Panc1 (cell line): ENCODE measurements at regions not wholly inside any gene's neighbourhood (a gene's known extent, or its start where the extent isn't known, plus 50 kb on each side); places are given as distances from the start of the nearest gene placed in this dataset.

Experiments used
- ATAC-seq: fragments of 200-7000 bp; cut with Tn5 transposase; 2 replicates; pipeline ENCODE4 v1.9.1; 2020; ENCODE audit warnings: mild to moderate bottlenecking, moderate library complexity
- BruUV-seq: library from RNA; stranded (reverse); fragments of 400-500 nt; replicated peaks from 2 replicates; lab custom pipeline; 2021; lab: Mats Ljungman, UMichigan
- CTCF ChIA-PET: fragments of 300-600 bp; sonication (Branson Sonifier 250); formaldehyde crosslinking; loops from one replicate; lab custom pipeline; 2022; ENCODE audit warnings: antibody characterized with exemption; lab: Charles Lee
- POLR2A ChIA-PET: fragments of 300-600 bp; sonication (Branson Sonifier 250); formaldehyde crosslinking; loops from one replicate; lab custom pipeline; 2022; ENCODE audit warnings: antibody characterized with exemption; lab: Charles Lee
- DNase-seq: peaks from one replicate; pipeline ENCODE4 v3.0.0-alpha.2; 2010; ENCODE audit warnings: low read depth, low spot score
- H3K27ac ChIP-seq: 2 replicates; pipeline ENCODE4 v1.5.1; 2011; ENCODE audit warnings: mild to moderate bottlenecking, low read length, inconsistent platforms
- H3K27me3 ChIP-seq: fragments of 200-500 bp; sonication (Bioruptor generic); 2 replicates; pipeline ENCODE4 v1.6.0; 2014; ENCODE audit warnings: low read length, inconsistent platforms; ENCODE audit not compliant: control insufficient read depth, insufficient read depth
- H3K36me3 ChIP-seq: fragments of 200-500 bp; sonication (Bioruptor generic); 2 replicates; pipeline ENCODE4 v1.5.1; 2014; ENCODE audit warnings: inconsistent platforms, mild to moderate bottlenecking, low read length, moderate library complexity; ENCODE audit not compliant: control insufficient read depth, insufficient read depth
- H3K4me1 ChIP-seq: 2 replicates; pipeline ENCODE4 v1.5.1; 2011; ENCODE audit warnings: inconsistent platforms, mild to moderate bottlenecking, low read length, moderate library complexity; ENCODE audit not compliant: control insufficient read depth, insufficient read depth
- H3K4me3 ChIP-seq, 2 experiments: 2 replicates each; pipeline ENCODE4 v1.5.1; 2011 to 2012; ENCODE audit warnings: low read depth in 2 of 2, low read length in 2 of 2, mild to moderate bottlenecking in 2 of 2, inconsistent platforms in 1 of 2, moderate library complexity in 1 of 2
- H3K9me3 ChIP-seq: fragments of 200-500 bp; sonication (Bioruptor generic); 2 replicates; pipeline ENCODE4 v1.5.1; 2014; ENCODE audit warnings: low read depth, mild to moderate bottlenecking, inconsistent platforms, low read length, moderate library complexity; ENCODE audit not compliant: control insufficient read depth, insufficient read depth
- POLR2AphosphoS5 ChIP-seq: IDR thresholded peaks from 2 replicates; pipeline ENCODE4 v1.6.1; 2012; ENCODE audit warnings: mild to moderate bottlenecking, low read depth, low read length, moderate library complexity
- SIN3A ChIP-seq: IDR thresholded peaks from 2 replicates; pipeline ENCODE4 v1.6.1; 2012; ENCODE audit warnings: low read depth, mild to moderate bottlenecking, low read length, moderate library complexity, borderline replicate concordance; ENCODE audit not compliant: insufficient read depth
- TCF7L2 ChIP-seq: IDR thresholded peaks from 2 replicates; pipeline ENCODE4 v1.6.1; 2011; ENCODE audit warnings: mild to moderate bottlenecking, low read depth, low read length, inconsistent platforms
- in situ Hi-C: cut with HindIII; loops from 2 replicates; pipeline ENCODE4 v1.10.0; 2016; ENCODE audit warnings: low sequenced_read_pairs, low pct_unique_long_range_greater_than_20kb
- intact Hi-C: fragments of 100-400 bp; cut with micrococcal nuclease; formaldehyde crosslinking; loops from one replicate; pipeline ENCODE4 v1.10.0; 2022; ENCODE audit not compliant: unreplicated experiment
- TF ChIP-seq, protein P1 (sequence below): fragments of 450-650 bp; IDR thresholded peaks from 2 replicates; pipeline ENCODE4 v1.5.1; 2017; ENCODE audit warnings: mild to moderate bottlenecking
- TF ChIP-seq, protein P2 (sequence below), 2 experiments: IDR thresholded peaks; 2 replicates each; pipeline ENCODE4 v1.6.1; 2011 to 2012; ENCODE audit warnings: low read depth in 2 of 2, control low read depth in 1 of 2, low read length in 1 of 2, mild to moderate bottlenecking in 1 of 2, moderate library complexity in 1 of 2; ENCODE audit not compliant: insufficient read depth in 1 of 2

DNA sequence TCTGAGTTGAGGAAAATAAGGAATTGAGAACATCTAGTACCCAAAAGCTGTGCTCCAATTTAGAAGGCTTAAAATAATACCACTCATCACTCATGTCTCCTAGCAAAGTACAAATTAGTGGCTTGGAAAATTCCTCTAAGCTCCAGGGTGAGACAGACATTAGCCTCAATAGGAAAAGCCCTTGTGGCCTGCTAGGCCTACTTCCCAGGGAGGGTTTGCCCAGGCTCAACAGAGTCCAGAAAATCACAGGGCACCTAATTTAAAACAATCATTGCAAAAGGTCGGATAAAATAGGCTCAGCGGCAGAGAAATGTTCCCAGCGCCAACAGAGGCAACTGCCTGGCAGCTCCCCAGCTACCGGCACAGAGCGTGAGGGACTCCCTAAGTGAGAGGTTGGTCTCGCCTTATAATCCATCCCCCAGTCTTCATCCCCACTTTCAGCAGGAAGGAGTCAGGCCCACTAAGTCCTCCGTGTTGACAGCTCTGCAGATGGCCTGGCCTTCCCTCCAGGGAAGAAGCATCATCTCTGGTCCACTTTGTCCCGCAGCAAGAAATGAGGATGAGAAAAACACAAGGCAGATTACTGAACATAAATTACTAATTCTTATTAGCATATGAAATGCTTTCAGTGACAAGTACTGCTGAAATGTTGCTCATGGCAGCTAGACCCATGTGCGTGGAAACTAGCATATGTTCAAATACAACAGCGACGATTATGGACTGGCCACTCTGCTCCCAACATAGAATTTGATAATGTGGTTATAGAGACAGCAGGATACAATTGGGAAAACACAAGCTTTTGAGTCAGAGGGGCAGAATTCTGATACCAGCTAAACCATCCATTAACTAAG lies 1177.7 kb upstream of the AUTS2 start:
- ATAC-seq, result no peak

DNA sequence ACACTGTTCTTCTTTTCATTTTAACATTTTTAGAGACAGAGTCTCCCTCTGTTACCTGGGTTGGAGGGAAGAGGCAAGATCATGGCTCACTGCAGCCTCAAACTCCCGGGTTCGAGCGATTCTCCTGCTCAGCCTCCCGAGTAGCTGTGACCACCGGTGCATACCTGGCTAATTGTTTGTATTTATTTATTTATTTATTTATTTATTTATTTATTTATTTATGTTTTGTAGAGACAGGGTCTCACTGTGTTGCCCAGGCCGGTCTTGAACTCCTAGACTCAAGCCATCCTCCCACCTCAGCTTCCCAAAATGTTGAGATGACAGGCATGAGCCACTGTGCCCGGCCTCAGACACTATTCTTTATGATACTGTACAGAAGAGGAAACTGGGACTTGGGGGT lies 1176.6 kb upstream of the AUTS2 start:
- POLR2A ChIA-PET, result no interaction called here
- Histone ChIP-seq H3K4me3 (no peak overlapping the region), H3K27ac (no peak overlapping the region), H3K4me1 (no peaks in the 10 kb centered on the region), H3K27me3 (no peaks in the 10 kb centered on the region), H3K36me3 (no peaks in the 10 kb centered on the region), H3K9me3 (no peaks in the 10 kb centered on the region)
- TF ChIP-seq, protein P1, sequence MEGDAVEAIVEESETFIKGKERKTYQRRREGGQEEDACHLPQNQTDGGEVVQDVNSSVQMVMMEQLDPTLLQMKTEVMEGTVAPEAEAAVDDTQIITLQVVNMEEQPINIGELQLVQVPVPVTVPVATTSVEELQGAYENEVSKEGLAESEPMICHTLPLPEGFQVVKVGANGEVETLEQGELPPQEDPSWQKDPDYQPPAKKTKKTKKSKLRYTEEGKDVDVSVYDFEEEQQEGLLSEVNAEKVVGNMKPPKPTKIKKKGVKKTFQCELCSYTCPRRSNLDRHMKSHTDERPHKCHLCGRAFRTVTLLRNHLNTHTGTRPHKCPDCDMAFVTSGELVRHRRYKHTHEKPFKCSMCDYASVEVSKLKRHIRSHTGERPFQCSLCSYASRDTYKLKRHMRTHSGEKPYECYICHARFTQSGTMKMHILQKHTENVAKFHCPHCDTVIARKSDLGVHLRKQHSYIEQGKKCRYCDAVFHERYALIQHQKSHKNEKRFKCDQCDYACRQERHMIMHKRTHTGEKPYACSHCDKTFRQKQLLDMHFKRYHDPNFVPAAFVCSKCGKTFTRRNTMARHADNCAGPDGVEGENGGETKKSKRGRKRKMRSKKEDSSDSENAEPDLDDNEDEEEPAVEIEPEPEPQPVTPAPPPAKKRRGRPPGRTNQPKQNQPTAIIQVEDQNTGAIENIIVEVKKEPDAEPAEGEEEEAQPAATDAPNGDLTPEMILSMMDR, result no peak
- TF ChIP-seq, protein P2, sequence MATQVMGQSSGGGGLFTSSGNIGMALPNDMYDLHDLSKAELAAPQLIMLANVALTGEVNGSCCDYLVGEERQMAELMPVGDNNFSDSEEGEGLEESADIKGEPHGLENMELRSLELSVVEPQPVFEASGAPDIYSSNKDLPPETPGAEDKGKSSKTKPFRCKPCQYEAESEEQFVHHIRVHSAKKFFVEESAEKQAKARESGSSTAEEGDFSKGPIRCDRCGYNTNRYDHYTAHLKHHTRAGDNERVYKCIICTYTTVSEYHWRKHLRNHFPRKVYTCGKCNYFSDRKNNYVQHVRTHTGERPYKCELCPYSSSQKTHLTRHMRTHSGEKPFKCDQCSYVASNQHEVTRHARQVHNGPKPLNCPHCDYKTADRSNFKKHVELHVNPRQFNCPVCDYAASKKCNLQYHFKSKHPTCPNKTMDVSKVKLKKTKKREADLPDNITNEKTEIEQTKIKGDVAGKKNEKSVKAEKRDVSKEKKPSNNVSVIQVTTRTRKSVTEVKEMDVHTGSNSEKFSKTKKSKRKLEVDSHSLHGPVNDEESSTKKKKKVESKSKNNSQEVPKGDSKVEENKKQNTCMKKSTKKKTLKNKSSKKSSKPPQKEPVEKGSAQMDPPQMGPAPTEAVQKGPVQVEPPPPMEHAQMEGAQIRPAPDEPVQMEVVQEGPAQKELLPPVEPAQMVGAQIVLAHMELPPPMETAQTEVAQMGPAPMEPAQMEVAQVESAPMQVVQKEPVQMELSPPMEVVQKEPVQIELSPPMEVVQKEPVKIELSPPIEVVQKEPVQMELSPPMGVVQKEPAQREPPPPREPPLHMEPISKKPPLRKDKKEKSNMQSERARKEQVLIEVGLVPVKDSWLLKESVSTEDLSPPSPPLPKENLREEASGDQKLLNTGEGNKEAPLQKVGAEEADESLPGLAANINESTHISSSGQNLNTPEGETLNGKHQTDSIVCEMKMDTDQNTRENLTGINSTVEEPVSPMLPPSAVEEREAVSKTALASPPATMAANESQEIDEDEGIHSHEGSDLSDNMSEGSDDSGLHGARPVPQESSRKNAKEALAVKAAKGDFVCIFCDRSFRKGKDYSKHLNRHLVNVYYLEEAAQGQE (IDR thresholded peaks at IDR 0.05; ENCODE audit: insufficient read depth in 1 of 2, low read depth in 2 of 2, low read length in 1 of 2), result no peak
- no peak for TF ChIP-seq TCF7L2
- no peak for TF ChIP-seq SIN3A
- TF ChIP-seq POLR2AphosphoS5, result no peak
- in situ Hi-C loops, result no loop called here
- DNase-seq (no peak), ATAC-seq (no peak)
- CTCF ChIA-PET, result no interaction called here
- intact Hi-C loops, result no loop called here
- no TSS peak for BruUV-seq

More for the DNA sequence above, 1177.7 kb upstream of the AUTS2 start:
- no peaks in the 10 kb centered on the region for H3K36me3 ChIP-seq
- TF ChIP-seq POLR2AphosphoS5 (no peak), SIN3A (no peak), TCF7L2 (no peak)
- TF ChIP-seq, protein P2 (IDR thresholded peaks at IDR 0.05; ENCODE audit: insufficient read depth in 1 of 2, low read depth in 2 of 2, low read length in 1 of 2), result no peak
- TF ChIP-seq, protein P1, result no peak
- DNase-seq, result no peak
- no peaks in the 10 kb centered on the region for H3K27me3 ChIP-seq
- intact Hi-C loops (no loop called here), in situ Hi-C loops (no loop called here)
- BruUV-seq, result no TSS peak
- H3K27ac ChIP-seq, result no peak overlapping the region
- no peaks in the 10 kb centered on the region for H3K4me1 ChIP-seq
- ChIA-PET POLR2A (interaction anchor here (0.6 kb wide), 1 partner anchor 632 kb away, joined by 3 read pairs; no protein-coding TSS in a partner anchor), CTCF (no interaction called here)
- H3K9me3 ChIP-seq, result no peaks in the 10 kb centered on the region
- H3K4me3 ChIP-seq, result no peak overlapping the region
